ENCODE measurements at regions not wholly inside any gene's neighbourhood (a gene's known extent, or its start where the extent isn't known, plus 50 kb on each side); places are given as distances from the start of the nearest gene placed in this dataset.

- Histone ChIP-seq H3K4me3 (ENCODE audit: insufficient read depth, low read depth, low read length) (no peak overlapping the region), H2BK20ac (ENCODE audit: low read depth, low read length) (no peak overlapping the region), H4K91ac (ENCODE audit: insufficient read depth, low read depth, low read length) (no peak overlapping the region), H2BK5ac (ENCODE audit: low read depth, low read length, poor library complexity, severe bottlenecking) (no peak overlapping the region), H3K14ac (replicated peaks; ENCODE audit: low read depth, low read length) (no peak overlapping the region), H3K4me1 (ENCODE audit: control insufficient read depth, insufficient read depth, low read length) (no peaks in the 10 kb centered on the region), H2AK9ac (replicated peaks; ENCODE audit: low read depth, low read length, poor library complexity) (no peak overlapping the region), H2AK5ac (ENCODE audit: low read depth, low read length) (no peak overlapping the region), H4K20me1 (ENCODE audit: insufficient read depth, low read length) (no peaks in the 10 kb centered on the region), H3K27ac (ENCODE audit: insufficient read depth, low read length) (no peak overlapping the region), H2BK15ac (ENCODE audit: low read depth, low read length) (no peak overlapping the region), H3K9me3 (ENCODE audit: control insufficient read depth, insufficient read depth, low read length) (peaks cover 4% of the 10 kb centered on the region; the same call in 1 of the 2 replicates), H3K18ac (ENCODE audit: low read depth, low read length) (no peak overlapping the region), H2BK120ac (ENCODE audit: low read depth, low read length) (no peak overlapping the region), H3K9me1 (ENCODE audit: insufficient read depth, low read length) (no peaks in the 10 kb centered on the region), H3K27me3 (ENCODE audit: control insufficient read depth, insufficient read depth, low read length) (no peaks in the 10 kb centered on the region), H3K56ac (ENCODE audit: extremely low read depth, insufficient read depth, low read length) (no peak overlapping the region), H4K8ac (ENCODE audit: low read depth in 2 of 2, low read length in 2 of 2) (no peak overlapping the region), H3K4ac (ENCODE audit: low read depth, low read length) (no peak overlapping the region), H3K36me3 (ENCODE audit: control insufficient read depth, insufficient read depth, low read length) (no peaks in the 10 kb centered on the region), H2AFZ (replicated peaks; ENCODE audit: low read length, poor library complexity) (no peak overlapping the region), H3K79me1 (ENCODE audit: low read depth in 1 of 2, low read length in 2 of 2) (no peaks in the 10 kb centered on the region), H4K5ac (ENCODE audit: low read depth, low read length) (no peak overlapping the region), H3K4me2 (ENCODE audit: low read depth, low read length) (no peak overlapping the region), H3K23ac (ENCODE audit: low read depth, low read length) (no peak overlapping the region), H3K9ac (ENCODE audit: low read depth, low read length) (no peak overlapping the region)
- DNase-seq (no peak), ATAC-seq (ENCODE audit: low read depth) (no peak)
- 27% methylated on average over 2 of the region's 2 CpGs; no CpG with 5 or more reads in 1 of the 2 experiments for WGBS, 2 experiments (ENCODE audit: extremely low coverage in 2 of 2, insufficient read length in 1 of 2)
- POLR2A ChIA-PET (ENCODE audit: unreplicated experiment): no interaction called here
- CTCF ChIA-PET: no interaction called here
- TF ChIP-seq RCOR1 (IDR thresholded peaks at IDR 0.05; ENCODE audit: insufficient replicate concordance, low read length) (no peak), NFE2L2 (IDR thresholded peaks at IDR 0.05; ENCODE audit: low read depth, low read length) (no peak), FOS (IDR thresholded peaks at IDR 0.05; ENCODE audit: low read depth, low read length) (no peak)
- intact Hi-C loops (cut with micrococcal nuclease) (no loop called here), dilution Hi-C loops (cut with HindIII; ENCODE audit: low sequenced_read_pairs, unreplicated experiment) (no loop called here), in situ Hi-C loops (cut with MboI; ENCODE audit: low sequenced_read_pairs) (no loop called here)
- no TSS peak for BruUV-seq (replicated peaks)
These were observed 331.9 kb upstream of the CCNG1 start for GRCh38 chr5:163105456-163105855.

Data from IMR-90 (cell line).